ENCODE measurements at regions not wholly inside any gene's neighbourhood (a gene's known extent, or its start where the extent isn't known, plus 50 kb on each side); places are given as distances from the start of the nearest gene placed in this dataset.

DNA sequence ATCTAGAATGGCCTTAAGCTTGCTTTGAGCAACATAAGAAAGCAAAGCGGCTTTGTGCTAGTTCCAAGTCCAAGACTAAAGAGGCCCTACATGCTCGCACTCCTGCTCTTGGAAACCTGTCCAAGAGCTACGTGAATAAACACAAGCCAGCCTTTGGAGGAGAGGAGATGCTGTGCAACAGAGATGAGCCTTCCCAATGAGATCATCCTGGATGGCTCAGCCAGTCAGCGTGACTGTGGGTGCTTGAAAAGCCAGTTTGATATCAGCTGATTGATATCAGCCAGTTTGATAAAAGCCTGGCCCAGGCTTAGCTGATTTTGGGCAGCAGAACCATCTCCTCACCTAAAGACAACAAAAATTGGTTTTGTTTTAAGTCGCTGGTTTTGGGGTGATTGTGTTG, 481.0 kb upstream of the DSEL start:
- DNase-seq (ENCODE audit: low spot score, unreplicated experiment): no peak
- TF ChIP-seq, protein P1, sequence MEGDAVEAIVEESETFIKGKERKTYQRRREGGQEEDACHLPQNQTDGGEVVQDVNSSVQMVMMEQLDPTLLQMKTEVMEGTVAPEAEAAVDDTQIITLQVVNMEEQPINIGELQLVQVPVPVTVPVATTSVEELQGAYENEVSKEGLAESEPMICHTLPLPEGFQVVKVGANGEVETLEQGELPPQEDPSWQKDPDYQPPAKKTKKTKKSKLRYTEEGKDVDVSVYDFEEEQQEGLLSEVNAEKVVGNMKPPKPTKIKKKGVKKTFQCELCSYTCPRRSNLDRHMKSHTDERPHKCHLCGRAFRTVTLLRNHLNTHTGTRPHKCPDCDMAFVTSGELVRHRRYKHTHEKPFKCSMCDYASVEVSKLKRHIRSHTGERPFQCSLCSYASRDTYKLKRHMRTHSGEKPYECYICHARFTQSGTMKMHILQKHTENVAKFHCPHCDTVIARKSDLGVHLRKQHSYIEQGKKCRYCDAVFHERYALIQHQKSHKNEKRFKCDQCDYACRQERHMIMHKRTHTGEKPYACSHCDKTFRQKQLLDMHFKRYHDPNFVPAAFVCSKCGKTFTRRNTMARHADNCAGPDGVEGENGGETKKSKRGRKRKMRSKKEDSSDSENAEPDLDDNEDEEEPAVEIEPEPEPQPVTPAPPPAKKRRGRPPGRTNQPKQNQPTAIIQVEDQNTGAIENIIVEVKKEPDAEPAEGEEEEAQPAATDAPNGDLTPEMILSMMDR (IDR thresholded peaks at IDR 0.05; ENCODE audit: unreplicated experiment): no peak
- H3K4me3 Mint-ChIP-seq (ENCODE audit: low read depth): no peak overlapping the region
- no peaks in the 10 kb centered on the region for H3K36me3 Mint-ChIP-seq (ENCODE audit: insufficient read depth)
- H3K4me1 Mint-ChIP-seq (ENCODE audit: low read depth): peaks cover 3% of the 10 kb centered on the region
- H3K27ac Mint-ChIP-seq: no peak overlapping the region
- no peaks in the 10 kb centered on the region for H3K9me3 Mint-ChIP-seq (ENCODE audit: low read depth)
- H3K27me3 Mint-ChIP-seq: peaks cover 2% of the 10 kb centered on the region

DNA sequence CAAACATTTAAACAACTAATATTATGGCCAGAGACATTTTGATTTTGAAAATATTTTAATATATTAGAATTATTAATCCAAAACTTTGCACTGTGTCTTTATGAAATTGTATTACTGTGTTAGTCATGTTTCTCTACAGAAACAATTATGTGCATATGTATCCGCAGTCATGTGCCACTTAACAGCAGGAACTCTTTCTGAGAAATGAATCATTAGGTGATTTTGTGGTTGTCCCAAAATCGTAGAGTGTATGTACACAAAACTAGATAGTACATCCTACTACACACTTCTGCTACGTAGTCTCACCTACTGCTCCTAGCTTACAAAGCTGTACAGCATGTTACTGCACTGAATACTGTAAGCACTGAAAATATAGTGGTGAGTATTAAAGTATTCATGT, 479.2 kb upstream of the DSEL start:
- DNase-seq (ENCODE audit: low spot score, unreplicated experiment): no peak
- Mint-ChIP-seq H3K27ac (no peak overlapping the region), H3K36me3 (ENCODE audit: insufficient read depth) (no peaks in the 10 kb centered on the region), H3K4me3 (ENCODE audit: low read depth) (no peak overlapping the region), H3K27me3 (peaks cover 2% of the 10 kb centered on the region), H3K4me1 (ENCODE audit: low read depth) (peaks cover 5% of the 10 kb centered on the region), H3K9me3 (ENCODE audit: low read depth) (no peaks in the 10 kb centered on the region)
- TF ChIP-seq, protein P1 (IDR thresholded peaks at IDR 0.05; ENCODE audit: unreplicated experiment): no peak

DNA sequence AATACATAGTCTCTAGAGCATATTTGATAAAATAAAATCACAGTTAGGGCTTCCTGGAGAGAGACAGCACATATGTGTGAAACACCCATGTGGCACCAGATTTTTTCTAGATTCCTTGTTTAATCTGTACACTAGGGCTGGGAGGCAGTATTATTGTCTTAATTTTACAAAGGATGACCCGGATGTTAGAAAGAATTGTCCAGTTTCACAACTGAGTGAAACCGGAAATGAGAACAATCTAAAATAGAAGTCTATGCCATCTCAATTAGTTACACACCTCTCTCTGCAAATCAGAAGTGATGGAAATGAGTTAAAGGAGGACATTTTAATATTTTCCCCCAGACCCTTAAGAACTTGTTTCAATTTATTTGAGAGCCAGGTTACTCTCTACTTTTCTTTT, 463.7 kb upstream of the DSEL start:
- TF ChIP-seq, protein P1 (IDR thresholded peaks at IDR 0.05; ENCODE audit: unreplicated experiment): no peak
- Mint-ChIP-seq H3K27ac (no peak overlapping the region), H3K9me3 (ENCODE audit: low read depth) (peaks cover 3% of the 10 kb centered on the region), H3K36me3 (ENCODE audit: insufficient read depth) (no peaks in the 10 kb centered on the region), H3K4me1 (ENCODE audit: low read depth) (peaks cover 3% of the 10 kb centered on the region), H3K4me3 (ENCODE audit: low read depth) (no peak overlapping the region), H3K27me3 (peaks cover 4% of the 10 kb centered on the region)
- no peak for DNase-seq (ENCODE audit: low spot score, unreplicated experiment)

DNA sequence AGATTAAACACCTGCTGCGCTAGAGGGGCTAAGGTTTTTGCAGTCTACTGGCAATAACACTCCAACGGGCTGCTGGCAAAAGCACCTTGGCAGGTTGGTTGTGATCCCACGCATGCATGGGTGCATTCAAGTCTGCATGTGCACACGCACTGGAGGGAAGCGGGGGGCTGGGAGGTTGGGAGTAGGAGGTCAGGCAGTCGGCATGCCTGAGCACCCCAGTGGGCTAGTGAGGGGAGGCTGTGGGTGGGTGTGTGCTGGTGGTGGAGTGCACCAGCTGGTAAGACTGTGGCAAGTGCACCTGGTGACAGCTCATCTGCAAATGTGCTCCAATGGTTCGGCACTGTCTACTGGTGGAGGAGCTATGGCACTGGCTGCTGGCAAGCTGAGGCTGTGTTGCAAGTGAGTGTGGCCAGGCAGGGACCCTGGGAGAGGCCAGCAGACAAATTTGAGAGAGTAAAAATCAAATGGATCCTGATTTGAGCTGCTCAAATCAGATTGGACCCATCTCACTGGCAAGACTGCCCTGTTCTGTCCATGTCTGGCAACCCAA, 460.6 kb upstream of the DSEL start:
- no peaks in the 10 kb centered on the region for H3K36me3 Mint-ChIP-seq (ENCODE audit: insufficient read depth)
- H3K9me3 Mint-ChIP-seq (ENCODE audit: low read depth): peaks cover 8% of the 10 kb centered on the region
- TF ChIP-seq, protein P1 (IDR thresholded peaks at IDR 0.05; ENCODE audit: unreplicated experiment): no peak
- H3K4me1 Mint-ChIP-seq (ENCODE audit: low read depth): no peaks in the 10 kb centered on the region
- H3K4me3 Mint-ChIP-seq (ENCODE audit: low read depth): no peak overlapping the region
- no peak for DNase-seq (ENCODE audit: low spot score, unreplicated experiment)
- no peaks in the 10 kb centered on the region for H3K27me3 Mint-ChIP-seq
- H3K27ac Mint-ChIP-seq: no peak overlapping the region

DNA sequence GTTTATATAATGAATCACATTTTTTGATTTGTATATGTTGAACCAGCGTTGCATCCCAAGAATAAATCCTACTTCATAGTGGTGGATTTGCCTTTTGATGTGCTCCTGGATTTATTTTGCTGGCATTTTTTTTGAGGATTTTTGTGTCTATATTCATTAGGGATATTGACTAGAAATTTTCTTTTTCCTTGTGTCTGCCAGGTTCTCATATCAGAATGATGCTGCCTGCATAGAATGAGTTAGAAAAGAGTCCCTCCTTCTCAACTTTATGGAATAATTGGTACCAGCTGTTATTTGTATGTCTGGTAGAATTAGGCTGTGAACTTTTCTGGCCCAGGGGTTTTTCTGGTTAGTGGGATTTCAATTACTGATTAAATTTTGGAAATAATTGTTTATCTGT, 457.4 kb upstream of the DSEL start:
- H3K4me1 Mint-ChIP-seq (ENCODE audit: low read depth): peaks cover 5% of the 10 kb centered on the region
- H3K27ac Mint-ChIP-seq: no peak overlapping the region
- no peak overlapping the region for H3K4me3 Mint-ChIP-seq (ENCODE audit: low read depth)
- H3K36me3 Mint-ChIP-seq (ENCODE audit: insufficient read depth): no peaks in the 10 kb centered on the region
- TF ChIP-seq, protein P1 (IDR thresholded peaks at IDR 0.05; ENCODE audit: unreplicated experiment): no peak
- H3K9me3 Mint-ChIP-seq (ENCODE audit: low read depth): peaks cover 8% of the 10 kb centered on the region
- no peaks in the 10 kb centered on the region for H3K27me3 Mint-ChIP-seq
- no peak for DNase-seq (ENCODE audit: low spot score, unreplicated experiment)

All from progenitor cell of endocrine pancreas (in vitro differentiated cells).